ENCODE measurements at regions not wholly inside any gene's neighbourhood (a gene's known extent, or its start where the extent isn't known, plus 50 kb on each side); places are given as distances from the start of the nearest gene placed in this dataset.
"Not testable (repeated sequence)": the region's sequence is repeated elsewhere in the genome, so short reads cannot be mapped to it uniquely, and the experiment has no call there.

- no peak for DNase-seq
Observed at GRCh38 chr7:15143936-15144335, 241.4 kb upstream of the DGKB start.

- DNase-seq: no peak
Observed at GRCh38 chr7:15143121-15143520, 240.6 kb upstream of the DGKB start.

GRCh38 chr7:15140431-15140830 is 237.9 kb upstream of the DGKB start:
- no peak for DNase-seq

- DNase-seq: no peak
Observed at GRCh38 chr7:15131661-15132060, 229.1 kb upstream of the DGKB start.

GRCh38 chr7:15130666-15131541 is 228.4 kb upstream of the DGKB start:
- DNase-seq: no peak

- peak; percentile 77 for DNase-seq
Observed at GRCh38 chr7:15128716-15129115, 226.2 kb upstream of the DGKB start.

GRCh38 chr7:15126653-15127052 is 224.1 kb upstream of the DGKB start:
- DNase-seq: not testable (repeated sequence)

- DNase-seq: peak; percentile 47
Observed at GRCh38 chr7:15123901-15124300, 221.3 kb upstream of the DGKB start.

- DNase-seq: no peak
Observed at GRCh38 chr7:15113752-15114151, 211.2 kb upstream of the DGKB start.

GRCh38 chr7:15105711-15106110 is 203.2 kb upstream of the DGKB start:
- DNase-seq: no peak

- no peak for DNase-seq
Observed at GRCh38 chr7:15104411-15105092, 202.0 kb upstream of the DGKB start.

GRCh38 chr7:15099074-15099473 is 196.5 kb upstream of the DGKB start:
- no peak for DNase-seq

- no peak for DNase-seq
Observed at GRCh38 chr7:15096853-15097252, 194.3 kb upstream of the DGKB start.

GRCh38 chr7:15094989-15095388 is 192.4 kb upstream of the DGKB start:
- no peak for DNase-seq

- DNase-seq: no peak
Observed at GRCh38 chr7:15087771-15088170, 185.2 kb upstream of the DGKB start.

- DNase-seq: no peak
Observed at GRCh38 chr7:15086862-15087261, 184.3 kb upstream of the DGKB start.

GRCh38 chr7:15086131-15086611 is 183.6 kb upstream of the DGKB start:
- DNase-seq: no peak

- no peak for DNase-seq
Observed at GRCh38 chr7:15085366-15085765, 182.8 kb upstream of the DGKB start.

- no peak for DNase-seq
Observed at GRCh38 chr7:15084368-15084767, 181.8 kb upstream of the DGKB start.

GRCh38 chr7:15081891-15082290 is 179.3 kb upstream of the DGKB start:
- no peak for DNase-seq

- no peak for DNase-seq
Observed at GRCh38 chr7:15073301-15073700, 170.8 kb upstream of the DGKB start.

GRCh38 chr7:15068324-15068723 is 165.8 kb upstream of the DGKB start:
- DNase-seq: no peak

- DNase-seq: no peak
Observed at GRCh38 chr7:15057272-15057671, 154.7 kb upstream of the DGKB start.

GRCh38 chr7:15054304-15054703 is 151.8 kb upstream of the DGKB start:
- not testable (repeated sequence) for DNase-seq
